CD4-positive, alpha-beta T cell (primary cell): ENCODE measurements at regions not wholly inside any gene's neighbourhood (a gene's known extent, or its start where the extent isn't known, plus 50 kb on each side); places are given as distances from the start of the nearest gene placed in this dataset.

Experiments used
- ATAC-seq: fragments of 200-7000 bp; cut with Tn5 transposase; one replicate; pipeline ENCODE4 v1.10.0; 2022; ENCODE audit warnings: mild to moderate bottlenecking; ENCODE audit not compliant: poor library complexity
- CTCF ChIA-PET: fragments of 350-600 bp; sonication (Branson Sonifier 250); formaldehyde crosslinking; loops from one replicate; lab custom pipeline; 2021; ENCODE audit warnings: antibody characterized with exemption, inconsistent platforms; lab: Charles Lee
- POLR2A ChIA-PET: fragments of 350-600 bp; sonication (Branson Sonifier 250); formaldehyde crosslinking; loops from one replicate; lab custom pipeline; 2021; ENCODE audit warnings: antibody characterized with exemption, inconsistent platforms; lab: Charles Lee
- DNase-seq, 14 experiments: peaks; one replicate each; pipeline ENCODE4 v3.0.0-alpha.2; 2013 to 2020; ENCODE audit warnings: mixed read lengths in 2 of 14
- H3K27ac ChIP-seq, 2 donors: one replicate each; pipeline versions ENCODE4 v1.5.1 to v1.7.0; 2013; ENCODE audit warnings: low read length in 2 of 2, low read depth in 1 of 2, mild to moderate bottlenecking in 1 of 2
- H3K27me3 ChIP-seq, 2 experiments: 1 replicate in 1 of 2; 2 replicates in 1 of 2; pipeline versions ENCODE4 v1.6.1 to v1.7.0; 2013; ENCODE audit warnings: low read length in 2 of 2, control low read depth in 1 of 2, mild to moderate bottlenecking in 1 of 2, moderate library complexity in 1 of 2; ENCODE audit not compliant: insufficient read depth in 2 of 2, control insufficient read depth in 1 of 2
- H3K36me3 ChIP-seq: one replicate; pipeline ENCODE4 v1.6.1; 2013; ENCODE audit warnings: low read length, control low read depth; ENCODE audit not compliant: insufficient read depth
- H3K4me1 ChIP-seq: one replicate; pipeline ENCODE4 v1.6.1; 2013; ENCODE audit warnings: low read length, control low read depth; ENCODE audit not compliant: insufficient read depth
- H3K4me3 ChIP-seq: one replicate; pipeline ENCODE4 v1.5.1; 2013; ENCODE audit warnings: mild to moderate bottlenecking, low read length, moderate library complexity
- H3K9me3 ChIP-seq, 2 experiments: 1 replicate in 1 of 2; 2 replicates in 1 of 2; pipeline versions ENCODE4 v1.6.1 to v1.7.0; 2013; ENCODE audit warnings: low read length in 2 of 2, mild to moderate bottlenecking in 2 of 2, control low read depth in 1 of 2, moderate library complexity in 1 of 2; ENCODE audit not compliant: control insufficient read depth in 1 of 2, insufficient read depth in 1 of 2
- H3K27ac Mint-ChIP-seq: one replicate; pipeline ENCODE4 v1.8.0; 2020; ENCODE audit warnings: mixed read lengths
- H3K27me3 Mint-ChIP-seq: one replicate; pipeline ENCODE4 v1.8.0; 2021; ENCODE audit warnings: mixed read lengths
- H3K36me3 Mint-ChIP-seq: one replicate; pipeline ENCODE4 v1.8.0; 2021; ENCODE audit warnings: low read depth, mixed read lengths
- H3K4me1 Mint-ChIP-seq: one replicate; pipeline ENCODE4 v1.8.0; 2021; ENCODE audit warnings: low read depth, mixed read lengths
- H3K4me3 Mint-ChIP-seq: one replicate; pipeline ENCODE4 v1.8.0; 2020; ENCODE audit warnings: mild to moderate bottlenecking, mixed read lengths
- H3K9me3 Mint-ChIP-seq: one replicate; pipeline ENCODE4 v1.8.0; 2020; ENCODE audit warnings: mixed read lengths
- CTCF ChIP-seq: fragments of 200-600 bp; IDR thresholded peaks from one replicate; pipeline ENCODE4 v1.8.0; 2022; ENCODE audit warnings: antibody characterized with exemption, mild to moderate bottlenecking
- intact Hi-C, 2 experiments: fragments of 100-400 bp; cut with DNase I in 1 of 2; cut with micrococcal nuclease in 1 of 2; formaldehyde crosslinking; loops; one replicate each; pipeline versions ENCODE4 v1.15.1 to v1.9.0; 2023 to 2025; cut with DNase I, micrococcal nuclease

- H3K27ac ChIP-seq: no peak overlapping the region
- H3K4me3 Mint-ChIP-seq: no peak overlapping the region
Observed at GRCh38 chr1:29963946-29964345, 727.6 kb downstream of the PTPRU start.

GRCh38 chr1:29962831-29963247 is 726.5 kb downstream of the PTPRU start:
- no peak for TF ChIP-seq CTCF
- intact Hi-C loops: no loop called here
- ChIA-PET CTCF (no interaction called here), POLR2A (no interaction called here)
- H3K4me1 ChIP-seq: no peaks in the 10 kb centered on the region
- Mint-ChIP-seq H3K4me3 (no peak overlapping the region), H3K4me1 (no peaks in the 10 kb centered on the region), H3K9me3 (no peaks in the 10 kb centered on the region), H3K27me3 (peaks cover 13% of the 10 kb centered on the region), H3K36me3 (no peaks in the 10 kb centered on the region), H3K27ac (no peak overlapping the region)
- ATAC-seq (no peak), DNase-seq (no peak)
- H3K4me3 ChIP-seq: no peak overlapping the region
- H3K36me3 ChIP-seq: no peaks in the 10 kb centered on the region
- H3K9me3 ChIP-seq: peaks cover 0 to 6% of the 10 kb centered on the region in 2 experiments
- H3K27me3 ChIP-seq: peaks cover 0 to 4% of the 10 kb centered on the region in 2 experiments
- H3K27ac ChIP-seq: no peak overlapping the region

More at GRCh38 chr1:29963946-29964345, 727.6 kb downstream of the PTPRU start:
- ATAC-seq (no peak), DNase-seq (no peak)
- no peaks in the 10 kb centered on the region for H3K4me1 ChIP-seq
- H3K9me3 ChIP-seq: peaks cover 0 to 6% of the 10 kb centered on the region in 2 experiments
- no peak overlapping the region for H3K4me3 ChIP-seq
- H3K27me3 ChIP-seq: peaks cover 0 to 4% of the 10 kb centered on the region in 2 experiments
- peaks cover 13% of the 10 kb centered on the region for H3K27me3 Mint-ChIP-seq
- no peaks in the 10 kb centered on the region for H3K36me3 Mint-ChIP-seq
- no peaks in the 10 kb centered on the region for H3K9me3 Mint-ChIP-seq
- H3K4me1 Mint-ChIP-seq: no peaks in the 10 kb centered on the region
- ChIA-PET CTCF (no interaction called here), POLR2A (no interaction called here)
- intact Hi-C loops: no loop called here
- H3K36me3 ChIP-seq: no peaks in the 10 kb centered on the region
- TF ChIP-seq CTCF: no peak
- H3K27ac Mint-ChIP-seq: no peak overlapping the region

GRCh38 chr1:29962336-29962735 is 726.0 kb downstream of the PTPRU start:
- Mint-ChIP-seq H3K36me3 (no peaks in the 10 kb centered on the region), H3K27me3 (peaks cover 13% of the 10 kb centered on the region), H3K4me3 (no peak overlapping the region), H3K27ac (no peak overlapping the region), H3K4me1 (no peaks in the 10 kb centered on the region), H3K9me3 (no peaks in the 10 kb centered on the region)
- POLR2A ChIA-PET: no interaction called here
- TF ChIP-seq CTCF: no peak
- no peak overlapping the region for H3K27ac ChIP-seq
- ATAC-seq: no peak
- no peak for DNase-seq
- no peaks in the 10 kb centered on the region for H3K36me3 ChIP-seq
- CTCF ChIA-PET: no interaction called here
- H3K27me3 ChIP-seq: peaks cover 0 to 2% of the 10 kb centered on the region in 2 experiments
- no peaks in the 10 kb centered on the region for H3K4me1 ChIP-seq
- H3K4me3 ChIP-seq: no peak overlapping the region
- H3K9me3 ChIP-seq: peaks cover 0 to 6% of the 10 kb centered on the region in 2 experiments
- intact Hi-C loops: no loop called here
